ENCODE measurements at regions not wholly inside any gene's neighbourhood (a gene's known extent, or its start where the extent isn't known, plus 50 kb on each side); places are given as distances from the start of the nearest gene placed in this dataset.

GRCh38 chr5:163357636-163358035 is 79.8 kb upstream of the CCNG1 start:
- DNase-seq (ENCODE audit: low read depth) = no peak

DNA sequence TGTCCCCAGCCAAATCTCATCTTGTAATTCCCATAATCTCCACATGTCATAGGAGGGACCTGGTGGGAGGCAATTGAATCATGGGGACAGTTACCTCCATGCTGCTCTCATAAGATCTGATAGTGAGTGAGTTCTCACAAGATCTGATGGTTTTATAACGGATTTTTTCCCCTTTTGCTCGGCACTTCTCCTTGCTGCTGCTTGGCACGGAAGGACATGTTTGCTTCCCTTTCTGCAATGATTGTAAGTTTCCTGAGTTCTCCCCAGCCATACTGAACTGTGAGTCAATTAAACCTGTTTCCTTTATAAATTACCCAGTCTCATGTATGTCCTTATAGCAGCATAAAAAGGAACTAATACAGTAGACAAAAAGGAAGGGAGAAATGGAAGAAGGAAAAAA is 76.7 kb upstream of the CCNG1 start:
- no peak for DNase-seq (ENCODE audit: low read depth)

GRCh38 chr5:163361450-163361849 is 75.9 kb upstream of the CCNG1 start:
- DNase-seq (ENCODE audit: low read depth) = no peak

- DNase-seq (ENCODE audit: low read depth) = no peak
These were observed 74.5 kb upstream of the CCNG1 start for GRCh38 chr5:163362840-163363371.

- DNase-seq (ENCODE audit: low read depth) = no peak
These were observed 74.0 kb upstream of the CCNG1 start for GRCh38 chr5:163363389-163363788.

GRCh38 chr5:163366757-163367156 is 70.6 kb upstream of the CCNG1 start:
- no peak for DNase-seq (ENCODE audit: low read depth)

GRCh38 chr5:163369776-163370385 is 67.5 kb upstream of the CCNG1 start:
- DNase-seq (ENCODE audit: low read depth) = no peak

DNA sequence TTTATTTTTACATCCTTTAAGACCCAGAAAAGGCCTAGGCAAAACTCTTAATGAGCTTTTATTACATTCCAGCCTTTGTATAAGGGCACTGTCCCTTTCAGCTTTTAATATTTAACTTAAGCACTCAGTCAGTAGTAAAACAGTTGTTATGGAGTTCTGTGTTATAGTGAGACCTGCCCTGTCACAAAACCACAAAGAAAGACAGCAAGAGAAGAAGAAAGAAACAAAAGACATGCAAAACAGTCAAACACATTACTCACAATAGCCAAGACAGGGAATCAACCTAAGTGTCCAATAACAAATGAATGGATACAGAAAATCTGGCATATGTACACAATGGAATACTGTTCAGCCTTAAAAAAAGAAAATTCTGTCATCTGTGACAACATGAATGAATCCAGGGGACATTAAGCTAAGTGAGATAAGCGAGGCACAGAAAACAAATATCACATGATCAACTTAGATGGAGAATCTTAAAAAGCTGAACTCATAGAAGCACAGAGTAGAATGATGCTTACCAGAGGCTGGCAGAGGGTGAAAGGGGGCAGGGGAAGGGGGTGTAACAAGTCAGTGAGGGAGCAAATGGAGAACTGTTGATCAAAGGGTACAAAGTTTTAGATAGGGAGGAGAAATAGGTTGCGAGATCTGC is 63.8 kb upstream of the CCNG1 start:
- DNase-seq (ENCODE audit: low read depth) = no peak

- no peak for DNase-seq (ENCODE audit: low read depth)
These were observed 59.4 kb upstream of the CCNG1 start for GRCh38 chr5:163377982-163378381.

DNA sequence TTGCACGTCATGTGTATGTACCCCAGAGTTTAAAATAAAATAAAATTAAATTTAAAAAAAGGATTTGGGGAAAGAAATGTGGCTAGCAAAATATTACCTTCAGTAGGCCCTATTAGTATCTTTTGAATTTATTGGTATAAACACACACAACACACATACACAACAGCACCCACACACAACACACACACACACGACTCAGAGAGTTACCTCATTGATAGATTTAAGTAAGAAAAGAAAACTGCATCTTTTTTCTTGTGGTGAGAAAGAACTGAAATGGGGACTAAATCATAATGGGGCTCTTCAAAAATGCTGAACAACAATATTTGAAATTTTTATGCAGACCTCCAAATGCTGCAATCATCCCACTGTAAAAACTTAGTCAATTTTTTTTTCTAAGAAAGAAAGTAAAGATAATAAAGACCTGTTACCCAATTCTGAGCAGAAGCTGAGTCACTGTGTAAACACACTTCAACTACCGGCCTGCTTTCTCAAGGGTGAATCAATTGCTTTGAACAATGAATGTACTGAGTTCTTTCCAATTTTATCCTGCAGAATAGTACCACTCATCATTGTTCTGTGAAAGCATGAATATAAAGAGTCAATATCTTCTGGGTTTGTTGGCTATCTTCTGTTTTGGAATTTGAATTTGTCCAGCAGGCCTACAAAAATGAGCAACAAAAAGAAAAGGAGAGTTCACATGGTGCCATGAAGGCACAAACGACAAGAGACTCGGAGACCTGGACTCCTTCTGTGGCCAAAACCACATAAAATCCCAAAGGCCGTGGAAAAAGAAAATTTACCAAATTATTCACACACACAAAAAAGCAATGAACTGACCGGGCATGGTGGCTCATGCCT is 57.9 kb upstream of the CCNG1 start:
- no peak for DNase-seq (ENCODE audit: low read depth)

- DNase-seq (ENCODE audit: low read depth) = no peak
These were observed 55.6 kb upstream of the CCNG1 start for GRCh38 chr5:163381832-163382231.

DNA sequence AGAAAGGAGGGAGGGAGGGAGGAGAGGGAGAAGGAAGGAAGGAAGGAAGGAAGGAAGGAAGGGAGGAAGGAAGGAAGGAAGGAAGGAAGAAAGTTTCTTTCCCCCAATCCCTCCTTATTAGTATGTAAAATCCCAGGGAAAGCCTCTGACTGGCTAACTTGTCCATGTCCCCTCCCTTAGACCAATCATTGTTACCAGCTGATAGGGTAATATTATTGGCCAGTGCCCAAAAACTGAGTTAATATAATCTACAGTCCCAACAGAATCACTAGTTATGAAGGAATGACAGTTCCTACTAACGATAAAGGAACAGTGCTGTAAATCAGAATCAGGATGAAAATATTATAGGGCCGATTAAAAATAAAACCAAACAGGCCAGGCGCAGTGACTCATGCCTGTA is 53.6 kb upstream of the CCNG1 start:
- no peak for DNase-seq (ENCODE audit: low read depth)

GRCh38 chr5:163384669-163385068 is 52.7 kb upstream of the CCNG1 start:
- DNase-seq (ENCODE audit: low read depth) = no peak

GRCh38 chr5:163385271-163385670 is 52.1 kb upstream of the CCNG1 start:
- DNase-seq (ENCODE audit: low read depth) = no peak

DNA sequence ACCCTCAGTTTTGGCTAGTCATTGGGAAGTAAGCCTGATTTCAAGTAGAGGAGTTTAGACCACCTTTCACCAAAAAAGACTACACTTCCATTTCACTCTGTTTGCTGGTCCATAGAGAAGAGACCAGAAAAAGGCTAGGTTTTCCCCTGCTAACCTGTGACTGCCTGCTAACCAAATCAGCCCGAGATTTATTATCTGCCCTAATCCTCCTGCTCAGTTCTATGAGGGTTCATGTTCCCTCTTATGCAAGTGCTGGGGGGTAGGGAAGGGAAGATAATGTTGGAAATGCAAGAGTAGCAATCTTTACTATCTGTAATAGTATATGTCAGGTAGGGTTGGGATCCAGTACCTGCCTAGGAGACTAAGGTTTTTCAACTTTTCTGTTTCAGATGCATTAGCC is 51.6 kb upstream of the CCNG1 start:
- DNase-seq (ENCODE audit: low read depth) = no peak

- DNase-seq (ENCODE audit: low read depth) = no peak
These were observed 51.0 kb upstream of the CCNG1 start for GRCh38 chr5:163386352-163386751.

GRCh38 chr5:163387589-163388343 is 49.6 kb upstream of the CCNG1 start:
- DNase-seq (ENCODE audit: low read depth) = no peak

Data from T follicular helper cell (primary cell).